NCI-H226 (cell line): ENCODE measurements at regions not wholly inside any gene's neighbourhood (a gene's known extent, or its start where the extent isn't known, plus 50 kb on each side); places are given as distances from the start of the nearest gene placed in this dataset.
"Not testable (repeated sequence)": the region's sequence is repeated elsewhere in the genome, so short reads cannot be mapped to it uniquely, and the experiment has no call there.

Experiments
- DNase-seq: peaks from one replicate; pipeline ENCODE4 v3.0.0-alpha.2; 2015

DNA sequence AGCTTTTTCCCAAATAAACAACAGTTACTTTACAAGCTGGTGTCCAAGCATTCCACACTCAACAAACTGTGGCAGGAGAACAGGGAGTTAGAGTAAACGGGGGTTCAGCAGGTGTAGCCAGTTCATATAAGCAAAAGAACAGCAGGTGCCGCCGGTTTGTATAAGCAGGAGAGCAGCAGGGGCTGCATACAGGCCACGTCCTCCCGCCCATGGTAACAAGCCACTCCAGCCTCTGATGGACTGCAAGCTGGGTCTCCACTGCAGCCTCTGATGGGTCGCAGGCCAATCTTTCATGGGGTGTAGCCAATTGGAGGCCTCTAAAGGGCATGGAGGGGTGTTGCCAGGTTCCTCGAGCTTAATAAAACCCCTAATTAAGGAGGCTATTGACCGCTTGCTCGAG lies 189.3 kb downstream of the ANKRD30B start:
- DNase-seq, result no peak

DNA sequence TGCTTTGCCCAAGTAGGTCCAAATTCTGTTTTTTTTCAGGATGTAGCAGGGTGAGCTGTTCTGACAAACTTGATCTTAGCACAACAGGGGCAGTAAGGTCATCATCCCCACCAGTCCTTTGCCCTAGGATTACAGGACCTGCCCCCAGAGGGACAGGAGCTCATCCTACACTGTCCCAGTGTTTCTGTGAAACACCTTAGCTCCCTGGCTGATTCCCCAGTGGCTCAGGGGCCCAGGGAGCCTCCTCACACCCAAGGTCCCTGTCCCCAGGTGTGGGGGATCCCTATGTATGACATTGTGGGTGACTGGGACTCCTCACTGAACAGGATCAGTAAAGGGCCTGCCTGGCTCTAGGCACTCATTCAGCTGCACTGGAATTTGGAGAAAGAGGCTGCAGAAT lies 191.2 kb downstream of the ANKRD30B start:
- DNase-seq, result no peak

GRCh38 chr18:14940106-14940505 lies 192.1 kb downstream of the ANKRD30B start:
- DNase-seq, result not testable (repeated sequence)

- DNase-seq, result no peak
Observed at GRCh38 chr18:14940735-14941134, 192.8 kb downstream of the ANKRD30B start.

- no peak for DNase-seq
Observed at GRCh38 chr18:14941256-14941655, 193.3 kb downstream of the ANKRD30B start.

GRCh38 chr18:14941792-14942191 lies 193.8 kb downstream of the ANKRD30B start:
- DNase-seq, result no peak

- DNase-seq, result no peak
Observed at GRCh38 chr18:14942275-14942674, 194.3 kb downstream of the ANKRD30B start.

GRCh38 chr18:14943486-14943885 lies 195.5 kb downstream of the ANKRD30B start:
- DNase-seq, result no peak

GRCh38 chr18:14943967-14944636 lies 196.1 kb downstream of the ANKRD30B start:
- no peak for DNase-seq

- DNase-seq, result no peak
Observed at GRCh38 chr18:14944838-14945237, 196.9 kb downstream of the ANKRD30B start.

DNA sequence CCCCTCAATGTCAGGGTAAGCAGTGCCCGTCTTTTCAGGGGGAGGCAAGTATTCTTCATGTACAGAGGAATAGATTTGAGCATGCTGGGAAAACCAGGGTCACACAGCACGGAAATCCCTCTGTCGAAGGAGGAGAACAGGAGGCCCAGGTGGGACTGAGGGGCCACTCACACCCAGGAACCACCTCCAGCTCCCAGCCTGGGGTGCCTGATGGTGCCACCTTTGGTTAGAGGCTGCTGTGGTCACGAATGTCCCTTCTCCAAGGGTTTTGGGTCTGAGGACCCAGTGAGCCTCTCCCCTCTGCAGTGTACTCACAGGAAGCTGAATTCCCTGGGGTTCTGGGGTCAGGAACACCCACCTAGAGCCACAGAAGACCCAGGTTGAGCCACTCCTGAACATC lies 197.3 kb downstream of the ANKRD30B start:
- no peak for DNase-seq

DNA sequence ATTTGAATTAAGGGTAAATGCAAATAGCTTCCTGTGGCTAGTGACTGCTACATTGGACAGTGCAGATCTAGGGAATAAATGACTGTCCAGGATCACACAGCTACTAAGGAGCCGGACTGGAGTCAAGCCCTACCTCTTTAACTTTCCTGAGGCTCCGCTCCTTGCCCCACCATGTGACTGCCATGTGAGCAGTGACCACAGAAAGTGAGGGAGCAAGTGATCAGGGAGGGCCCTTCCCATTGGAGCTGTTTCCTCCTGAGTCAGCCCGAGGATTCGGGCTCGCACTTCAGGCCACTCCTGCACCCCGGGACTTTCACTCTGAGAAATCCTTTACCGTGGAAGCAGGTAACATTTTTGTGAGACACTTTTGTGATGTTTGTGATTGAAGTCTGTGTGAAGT lies 198.0 kb downstream of the ANKRD30B start:
- no peak for DNase-seq

DNA sequence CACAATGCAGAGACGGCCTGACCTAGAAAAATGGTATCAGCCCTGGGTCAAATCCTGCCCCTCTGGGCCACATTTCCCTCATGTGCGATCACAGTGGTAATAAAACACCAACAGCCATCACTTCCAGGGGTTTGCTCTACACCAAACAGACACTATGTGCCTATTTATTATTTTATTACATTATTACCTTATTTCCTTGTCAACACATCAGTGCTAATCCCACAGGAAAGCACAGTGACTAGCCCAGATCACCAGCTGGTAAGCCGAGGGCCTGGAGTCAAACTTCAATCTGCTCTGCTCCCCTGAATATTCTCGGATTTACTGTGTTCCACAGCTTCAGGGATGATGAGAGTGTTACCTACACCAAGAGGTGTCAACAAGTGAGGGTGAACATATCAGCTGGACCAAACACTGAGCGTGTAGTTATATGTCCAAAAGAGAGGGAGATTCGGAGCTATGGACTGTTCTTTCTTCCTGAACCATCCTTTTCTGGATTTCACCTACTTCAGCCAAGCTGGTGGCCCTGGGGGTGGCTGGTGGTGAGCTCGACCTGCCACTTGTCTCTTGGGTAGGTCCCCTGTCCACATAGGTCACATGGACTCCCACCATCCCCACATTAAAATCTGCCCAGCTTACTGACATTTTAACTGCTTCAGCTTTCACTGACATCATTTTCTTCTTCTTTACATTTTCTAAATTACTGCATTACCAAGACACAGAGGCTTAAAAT lies 198.9 kb downstream of the ANKRD30B start:
- DNase-seq, result not testable (repeated sequence)

GRCh38 chr18:14947482-14948162 lies 199.7 kb downstream of the ANKRD30B start:
- no peak for DNase-seq

GRCh38 chr18:14948163-14948540 lies 200.2 kb downstream of the ANKRD30B start:
- DNase-seq, result no peak

GRCh38 chr18:14949800-14950664 lies 202.1 kb downstream of the ANKRD30B start:
- DNase-seq, result no peak

DNA sequence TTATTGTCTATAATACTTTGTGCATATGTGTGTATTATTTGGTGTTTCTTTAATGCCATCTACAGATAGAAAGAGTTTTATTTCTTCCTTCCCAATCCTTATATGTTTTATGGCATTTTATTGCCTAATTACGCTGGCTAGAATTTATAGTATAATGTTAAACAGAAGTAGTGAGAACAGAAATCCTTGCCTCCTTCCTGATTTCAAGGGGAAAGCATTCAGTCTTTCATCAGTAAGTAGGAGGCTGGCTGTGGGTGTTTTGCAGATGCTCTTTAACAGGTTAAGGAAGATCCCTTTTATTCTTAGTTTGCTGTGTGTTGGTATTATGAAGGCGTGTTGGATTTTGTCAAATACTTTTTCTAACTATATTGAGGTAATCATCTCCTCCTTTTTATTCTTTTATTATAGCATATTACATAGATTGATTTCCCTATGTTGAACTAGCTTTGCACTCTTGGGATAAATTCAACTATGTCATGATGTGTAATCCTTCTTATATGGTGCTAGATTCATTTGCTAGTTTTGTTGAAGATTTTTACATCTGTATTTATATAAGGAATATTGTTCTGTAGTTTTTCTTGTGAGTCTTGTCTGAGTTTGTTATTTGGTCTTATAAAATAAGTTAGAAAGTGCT lies 204.6 kb downstream of the ANKRD30B start:
- not testable (repeated sequence) for DNase-seq

DNA sequence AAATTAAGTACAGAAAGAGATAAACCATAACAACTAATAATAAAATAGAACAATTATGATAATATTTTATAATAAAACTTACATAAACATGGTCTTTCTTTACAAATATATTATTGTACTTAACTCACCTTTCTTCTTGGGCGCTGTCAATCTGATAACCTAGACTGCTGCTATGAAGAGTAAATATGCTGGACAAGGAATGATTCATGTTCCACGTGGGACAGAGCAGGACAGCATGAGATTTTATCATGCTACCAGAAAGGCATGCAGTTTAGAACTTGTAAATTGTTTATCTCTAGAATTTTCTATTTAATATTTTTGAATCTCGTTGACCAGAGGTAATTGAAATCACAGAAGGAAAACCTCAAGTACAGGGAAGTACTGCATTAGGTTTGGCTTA lies 210.7 kb downstream of the ANKRD30B start:
- no peak for DNase-seq

GRCh38 chr18:14959550-14959949 lies 211.6 kb downstream of the ANKRD30B start:
- DNase-seq, result no peak

DNA sequence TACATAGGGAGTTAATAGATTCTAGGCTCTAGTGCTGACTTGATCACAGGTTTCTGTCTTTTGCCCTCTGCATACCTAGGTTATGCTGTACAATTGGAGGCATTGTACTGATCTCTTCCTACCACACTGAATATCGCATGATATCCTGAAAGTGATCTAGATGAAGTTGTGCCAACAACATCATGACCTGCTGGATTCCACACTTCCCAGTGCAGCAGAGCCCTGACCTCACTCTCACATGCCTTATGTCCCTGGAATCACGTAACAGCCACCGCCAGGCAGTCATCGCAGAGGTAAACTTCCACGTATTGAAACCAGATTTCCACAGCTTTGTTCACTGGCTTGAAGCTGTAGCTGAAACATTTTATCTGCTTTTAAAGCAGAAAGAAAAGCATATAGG lies 214.0 kb downstream of the ANKRD30B start:
- DNase-seq, result no peak

DNA sequence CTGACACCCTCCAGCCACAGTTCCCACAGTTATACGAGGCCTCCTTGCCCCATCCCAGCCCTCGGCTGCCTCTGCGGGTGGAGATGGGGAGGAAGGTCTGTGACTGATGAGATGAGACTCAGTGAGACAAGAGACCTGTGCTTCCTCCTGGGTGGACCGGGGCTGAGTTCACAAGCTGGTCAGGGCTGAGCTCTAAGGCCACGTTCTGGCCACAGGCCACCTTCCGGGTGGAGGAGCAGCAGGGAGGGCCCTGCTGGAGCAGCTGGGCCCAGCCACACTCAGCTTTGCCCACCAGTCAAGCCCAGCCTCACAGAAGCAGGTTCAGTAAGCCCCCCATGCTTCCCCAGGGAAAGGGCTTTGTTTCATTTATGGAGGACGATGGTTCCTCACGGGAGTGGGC lies 214.7 kb downstream of the ANKRD30B start:
- DNase-seq, result no peak

DNA sequence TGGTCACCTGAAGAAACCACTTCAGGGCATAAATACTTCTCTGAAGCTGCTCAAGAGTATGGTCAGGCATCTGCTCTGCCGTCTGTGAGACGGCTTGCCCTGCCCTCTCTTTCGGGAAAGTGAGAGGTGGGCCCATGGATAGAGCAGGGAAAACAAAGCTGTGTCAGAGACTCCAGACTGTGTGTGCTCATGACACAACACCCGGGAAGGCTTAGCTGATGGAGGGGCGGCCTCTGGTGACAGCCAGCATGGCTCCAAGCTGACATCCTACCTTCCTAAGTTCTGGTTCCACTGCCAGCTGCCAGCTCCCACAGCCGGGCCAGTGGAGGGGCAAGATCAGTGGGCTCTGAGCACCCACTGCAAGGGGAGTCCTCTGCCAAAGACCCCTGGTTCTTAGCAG lies 215.3 kb downstream of the ANKRD30B start:
- DNase-seq, result no peak

- DNase-seq, result no peak
Observed at GRCh38 chr18:14964002-14964401, 216.0 kb downstream of the ANKRD30B start.
